ENCODE measurements at regions not wholly inside any gene's neighbourhood (a gene's known extent, or its start where the extent isn't known, plus 50 kb on each side); places are given as distances from the start of the nearest gene placed in this dataset.
"Not testable (repeated sequence)": the region's sequence is repeated elsewhere in the genome, so short reads cannot be mapped to it uniquely, and the experiment has no call there.

DNA sequence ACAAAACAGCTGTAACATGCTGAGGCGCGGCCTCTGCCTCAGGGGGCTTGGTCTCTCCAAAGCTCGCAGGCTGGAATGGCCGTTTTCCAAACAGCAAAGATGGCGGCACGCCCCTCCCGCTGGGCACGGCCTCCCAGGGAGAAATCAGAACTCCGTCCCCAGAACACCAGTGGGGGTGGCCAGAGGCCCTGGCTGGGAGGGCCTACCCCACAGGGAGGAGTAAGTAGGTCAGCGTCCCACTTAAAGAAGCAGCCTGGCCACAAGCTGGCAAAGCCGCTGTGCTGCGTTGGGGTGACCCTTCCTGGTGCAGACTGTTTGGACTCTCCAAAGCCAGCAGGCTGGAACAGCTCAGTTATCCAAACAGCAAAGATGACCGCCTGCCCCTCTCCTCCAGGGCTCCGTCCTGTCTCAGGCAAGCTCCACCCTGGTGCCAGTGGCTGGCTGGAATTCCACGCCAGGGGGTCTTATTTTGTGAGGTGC lies 862.8 kb downstream of the TRIML1 start:
- DNase-seq (ENCODE audit: low read depth, low spot score), result no peak

DNA sequence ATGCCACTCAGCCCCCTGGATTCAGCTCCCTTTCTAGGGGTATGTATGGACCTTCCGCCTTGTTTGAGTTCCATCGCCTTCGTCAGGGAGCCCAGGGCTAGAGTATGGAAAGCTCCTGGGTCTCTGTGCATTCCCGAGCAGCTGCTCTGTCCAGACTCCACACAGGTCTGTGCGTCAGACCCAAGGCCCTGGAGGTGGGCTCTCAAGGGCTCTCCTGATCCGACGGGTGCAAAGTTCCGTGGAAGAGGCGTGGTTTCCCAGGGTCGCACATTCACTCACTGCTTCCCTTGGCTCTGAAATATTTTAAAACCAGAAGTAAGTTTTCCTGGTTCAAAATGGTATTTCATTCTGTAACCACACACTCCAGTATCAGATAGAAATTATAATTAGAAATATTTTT lies 863.2 kb downstream of the TRIML1 start:
- no peak for DNase-seq (ENCODE audit: low read depth, low spot score)

DNA sequence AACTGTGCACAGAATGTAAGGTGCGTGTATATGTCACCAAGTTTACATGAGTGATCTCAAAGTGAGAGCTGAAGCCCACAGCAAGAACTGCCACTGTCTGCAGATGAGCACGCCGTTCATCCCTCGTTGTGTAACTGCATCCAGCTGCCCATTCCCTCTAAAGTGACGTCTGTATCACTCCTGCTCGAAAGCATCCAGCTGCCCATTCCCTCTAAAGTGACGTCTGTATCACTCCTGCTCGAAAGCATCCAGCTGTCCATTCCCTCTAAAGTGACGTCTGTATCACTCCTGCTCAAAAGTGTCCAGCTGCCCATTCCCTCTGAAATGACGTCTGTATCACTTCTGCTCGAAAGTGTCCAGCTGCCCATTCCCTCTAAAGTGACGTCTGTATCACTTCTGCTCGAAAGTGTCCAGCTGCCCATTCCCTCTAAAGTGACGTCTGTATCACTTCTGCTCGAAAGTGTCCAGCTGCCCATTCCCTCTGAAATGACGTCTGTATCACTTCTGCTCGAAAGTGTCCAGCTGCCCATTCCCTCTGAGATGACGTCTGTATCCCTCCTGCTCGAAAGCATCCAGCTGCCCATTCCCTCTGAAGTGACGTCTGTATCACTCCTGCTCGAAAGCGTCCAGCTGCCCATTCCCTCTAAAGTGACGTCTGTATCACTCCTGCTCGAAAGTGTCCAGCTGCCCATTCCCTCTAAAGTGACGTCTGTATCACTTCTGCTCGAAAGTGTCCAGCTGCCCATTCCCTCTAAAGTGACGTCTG lies 871.4 kb downstream of the TRIML1 start:
- not testable (repeated sequence) for DNase-seq (ENCODE audit: low read depth, low spot score)

DNA sequence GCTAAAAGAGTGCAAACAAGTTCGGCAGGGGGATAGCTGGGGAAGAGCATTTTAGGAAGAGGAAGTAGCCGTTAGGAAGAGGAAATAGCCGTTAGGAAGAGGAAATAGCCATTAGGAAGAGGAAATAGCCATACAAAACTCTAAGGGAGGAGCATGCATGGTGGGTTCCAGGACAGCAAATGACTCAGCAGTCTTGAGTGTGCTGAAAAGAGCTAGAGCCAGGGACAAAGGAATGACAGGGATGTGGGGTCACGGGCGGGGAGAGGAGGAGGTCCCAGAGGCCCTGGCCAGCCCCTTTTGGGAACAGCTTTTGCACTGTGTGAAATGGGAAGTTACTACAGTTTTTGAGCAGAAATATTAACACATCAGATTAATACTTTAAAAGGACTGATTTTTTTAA lies 882.6 kb downstream of the TRIML1 start:
- no peak for DNase-seq (ENCODE audit: low read depth, low spot score)

DNA sequence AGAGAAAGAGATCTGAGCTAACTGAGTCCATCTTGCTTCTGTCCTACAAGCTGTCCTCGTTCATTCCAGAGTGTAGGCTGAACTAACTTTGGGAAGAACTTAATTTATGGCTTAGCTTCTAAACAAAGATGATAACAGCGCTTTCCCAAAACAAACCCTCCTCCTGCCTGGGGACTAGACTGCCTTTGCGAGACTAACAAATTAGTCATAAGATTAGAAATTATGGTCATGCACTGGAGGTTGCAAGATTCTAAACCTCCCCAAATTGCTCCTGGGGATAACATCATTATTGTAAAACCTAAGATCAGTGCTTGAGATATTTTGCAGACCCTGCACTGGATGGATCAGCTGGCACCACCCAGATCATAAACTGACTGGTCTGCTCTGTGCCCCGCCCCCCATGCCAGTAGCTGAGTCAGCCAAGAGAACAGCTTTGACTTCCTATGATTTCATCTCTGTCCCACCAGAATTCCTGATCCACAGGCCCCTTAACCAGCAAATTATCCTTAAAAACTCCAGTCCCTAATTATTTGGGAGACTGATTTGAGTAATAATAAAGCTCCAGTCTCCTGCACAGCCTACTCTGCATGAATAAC lies 883.3 kb downstream of the TRIML1 start:
- DNase-seq (ENCODE audit: low read depth, low spot score), result no peak

DNA sequence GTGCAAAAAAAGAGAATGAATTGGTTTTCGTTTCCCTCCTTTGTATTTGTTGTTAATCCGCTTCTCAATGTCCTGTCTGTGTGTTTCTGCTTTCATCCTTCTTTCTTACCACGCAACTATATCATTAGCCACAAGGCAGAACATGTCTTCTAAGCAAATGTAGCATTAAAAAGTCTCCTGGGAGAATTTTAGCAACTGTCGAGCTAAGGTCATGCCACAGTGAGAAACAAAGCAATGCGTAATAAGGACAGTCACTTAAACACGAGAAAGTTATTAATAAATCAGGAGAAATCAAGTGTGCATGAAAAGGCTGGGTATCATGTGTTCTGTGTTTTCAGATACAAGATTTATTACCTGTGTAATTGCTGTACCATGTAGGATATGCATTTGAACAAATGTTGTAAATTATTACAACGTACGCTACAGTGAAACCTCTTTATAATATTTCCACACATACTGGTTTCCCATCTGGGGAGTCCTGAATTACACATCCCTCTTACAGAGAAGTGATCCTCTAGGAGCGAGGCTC lies 890.8 kb downstream of the TRIML1 start:
- DNase-seq (ENCODE audit: low read depth, low spot score), result no peak

DNA sequence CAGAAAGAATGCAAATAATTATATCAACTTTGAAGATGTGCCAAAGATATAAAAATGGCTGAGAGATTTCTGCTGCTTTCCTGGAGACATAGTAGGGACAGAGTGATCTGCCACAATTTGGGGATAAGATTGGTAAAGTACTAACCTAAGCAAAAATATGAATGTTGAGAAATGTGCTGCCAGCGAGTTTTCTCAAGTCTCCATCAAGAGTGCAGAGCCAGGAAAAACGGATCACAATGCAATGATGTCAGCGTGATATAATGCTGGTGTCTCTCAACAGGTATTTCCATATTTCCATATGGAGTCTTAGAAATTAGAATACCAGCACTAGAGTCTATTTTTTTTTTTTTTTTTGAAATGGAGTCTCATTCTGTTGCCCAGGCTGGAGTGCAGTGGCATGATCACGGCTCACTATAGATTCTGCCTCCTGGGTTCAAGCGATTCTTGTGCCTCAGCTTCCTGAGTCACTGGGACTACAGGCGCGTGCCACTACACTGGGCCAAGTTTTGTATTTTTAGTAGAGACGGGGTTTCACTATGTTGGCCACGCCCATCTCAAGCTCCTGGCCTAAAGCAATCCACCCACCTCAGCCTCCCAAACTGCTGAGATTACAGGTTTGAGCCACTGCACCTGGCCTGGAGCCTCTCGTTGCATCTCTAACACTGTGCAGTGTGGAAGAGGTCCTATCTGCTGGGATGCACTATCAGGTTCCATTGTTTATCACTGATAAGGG lies 893.5 kb downstream of the TRIML1 start:
- no peak for DNase-seq (ENCODE audit: low read depth, low spot score)

DNA sequence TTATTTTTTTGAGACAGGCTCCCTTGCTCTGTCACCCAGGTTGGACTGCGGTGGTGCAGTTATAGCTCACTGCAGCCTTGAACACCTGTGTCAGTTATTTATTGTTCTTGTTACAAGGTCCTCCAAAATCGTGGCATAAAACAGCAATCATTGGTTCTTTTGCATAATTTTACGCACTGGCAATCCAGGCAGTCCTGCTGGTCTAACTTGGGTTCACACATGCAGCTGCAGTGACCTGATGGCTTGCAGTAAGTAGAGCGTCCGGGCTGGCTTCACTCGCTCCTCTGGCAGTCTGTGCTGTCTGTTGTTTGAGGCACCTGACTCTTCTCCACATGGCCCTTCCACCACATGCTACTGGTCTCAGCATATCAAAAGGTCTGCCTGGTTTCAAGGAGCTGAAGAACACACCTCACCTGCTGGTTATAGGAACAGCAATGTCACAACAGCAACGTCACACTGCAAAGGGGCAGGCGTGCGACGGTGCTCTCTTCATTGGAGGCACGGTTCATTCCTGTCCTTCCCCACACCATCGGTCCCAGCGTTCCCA lies 894.6 kb downstream of the TRIML1 start:
- no peak for DNase-seq (ENCODE audit: low read depth, low spot score)

DNA sequence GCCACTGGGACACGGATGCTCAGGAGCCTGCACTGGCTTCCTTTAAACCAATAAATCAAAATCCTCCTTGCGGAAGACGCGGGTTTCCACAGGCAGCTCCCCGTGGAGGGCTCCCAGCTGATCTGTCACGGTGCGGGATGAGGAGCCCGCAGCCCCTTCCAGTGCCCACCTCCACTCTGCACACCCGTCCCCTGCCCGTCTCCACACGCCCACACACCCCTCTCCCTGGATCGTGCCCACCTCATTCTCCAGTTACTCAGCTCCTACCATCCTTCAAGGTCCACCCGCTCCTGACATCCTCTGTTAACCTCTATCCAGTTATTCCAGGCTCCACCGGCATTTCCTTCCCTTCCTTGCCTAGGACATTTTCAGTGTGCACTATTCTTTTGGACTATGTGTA lies 895.9 kb downstream of the TRIML1 start:
- DNase-seq (ENCODE audit: low read depth, low spot score), result no peak

DNA sequence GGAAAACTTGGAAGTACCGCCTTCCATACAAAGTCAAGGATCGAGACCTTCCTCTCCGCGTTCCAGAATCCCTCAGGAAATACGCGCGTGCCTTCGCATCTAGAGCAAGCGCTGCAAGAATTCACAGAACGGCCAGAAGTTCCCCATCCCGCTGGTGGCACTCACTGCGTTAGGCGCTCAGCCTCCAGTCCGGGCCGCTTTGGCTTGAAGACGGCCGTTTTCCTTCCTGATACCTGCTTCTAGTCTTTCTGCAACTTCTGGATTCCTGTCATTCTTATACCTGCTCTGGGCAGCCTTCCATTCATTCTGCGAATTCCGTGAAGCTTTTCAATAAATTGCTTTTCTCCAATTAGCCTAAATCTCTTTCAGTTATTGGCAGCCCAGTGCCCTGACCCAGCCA lies 896.4 kb downstream of the TRIML1 start:
- DNase-seq (ENCODE audit: low read depth, low spot score), result no peak

DNA sequence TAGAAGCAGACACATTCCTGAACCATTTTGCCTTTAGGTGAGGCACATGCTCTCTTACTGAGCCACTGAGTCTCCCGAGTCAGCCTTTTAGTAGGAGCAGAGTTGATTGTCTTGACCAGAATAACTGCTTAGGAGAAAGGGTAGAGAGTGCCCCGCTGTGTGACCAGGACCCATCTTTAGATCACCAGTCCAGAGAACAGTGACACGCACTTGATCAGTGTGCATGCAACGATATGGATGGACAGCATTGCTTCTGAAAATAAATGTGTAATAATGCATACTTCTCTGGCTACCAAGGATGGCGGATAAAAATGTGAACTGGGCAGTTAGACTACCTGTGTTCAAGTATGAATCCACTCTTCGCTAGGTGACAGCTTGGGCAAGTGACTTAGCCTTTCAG lies 897.7 kb downstream of the TRIML1 start:
- DNase-seq (ENCODE audit: low read depth, low spot score), result no peak

DNA sequence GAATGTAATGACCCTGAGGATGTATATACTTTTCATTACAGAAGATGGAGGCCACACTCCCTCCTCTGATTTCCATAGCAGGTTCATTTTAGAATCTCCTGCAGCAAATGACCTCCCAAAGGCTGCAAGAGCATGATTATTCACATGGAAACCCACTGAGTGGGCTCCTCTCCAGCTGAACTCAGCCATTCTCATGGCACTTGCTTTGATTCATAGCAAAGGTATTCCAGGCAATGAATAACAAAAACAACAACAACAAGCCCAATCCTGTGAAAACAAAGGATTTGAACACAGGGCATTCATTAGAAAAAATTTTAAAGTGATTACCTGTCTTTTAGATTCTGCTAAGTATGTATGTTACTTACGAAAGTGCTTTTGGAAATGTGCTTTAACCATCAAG lies 894.0 kb upstream of the FRG1 start:
- no peak for DNase-seq (ENCODE audit: low read depth, low spot score)

DNA sequence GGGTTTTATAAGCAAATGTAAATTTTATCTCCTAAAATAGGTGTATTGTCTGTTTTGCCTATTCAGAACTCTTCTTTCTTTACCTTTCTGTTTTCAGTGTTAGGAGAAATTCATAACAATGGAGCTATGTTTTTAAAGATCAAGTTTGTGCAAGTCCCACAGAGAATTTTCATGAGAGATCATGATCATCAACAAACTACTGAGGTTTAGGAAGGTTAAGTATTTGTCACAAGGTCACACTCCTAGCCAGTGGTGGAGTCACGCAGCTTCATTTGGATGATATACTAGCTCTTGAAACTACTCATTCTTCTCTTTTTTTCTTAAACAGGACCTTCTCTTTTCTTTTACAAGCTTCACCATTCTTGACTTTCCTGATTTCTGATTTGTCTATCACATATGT lies 892.6 kb upstream of the FRG1 start:
- DNase-seq (ENCODE audit: low read depth, low spot score), result no peak

DNA sequence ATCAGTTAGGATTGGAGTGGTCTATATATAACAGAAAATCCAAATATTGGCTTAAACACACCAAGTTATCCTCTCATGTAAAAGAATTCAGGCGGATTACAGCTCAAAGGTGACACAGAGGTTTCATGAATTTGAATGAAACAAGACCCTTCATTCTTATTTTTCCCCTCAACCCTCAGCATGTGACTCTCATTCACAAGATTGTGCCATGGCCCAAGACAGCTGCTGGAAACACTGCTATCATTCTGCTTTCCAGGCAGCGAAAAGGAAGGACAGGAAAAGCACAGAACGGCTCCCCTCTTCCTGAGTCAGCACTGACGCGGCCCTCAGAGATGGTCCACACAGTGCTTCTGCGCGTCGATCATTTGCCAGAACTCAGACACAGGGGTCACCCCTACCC lies 891.0 kb upstream of the FRG1 start:
- no peak for DNase-seq (ENCODE audit: low read depth, low spot score)

DNA sequence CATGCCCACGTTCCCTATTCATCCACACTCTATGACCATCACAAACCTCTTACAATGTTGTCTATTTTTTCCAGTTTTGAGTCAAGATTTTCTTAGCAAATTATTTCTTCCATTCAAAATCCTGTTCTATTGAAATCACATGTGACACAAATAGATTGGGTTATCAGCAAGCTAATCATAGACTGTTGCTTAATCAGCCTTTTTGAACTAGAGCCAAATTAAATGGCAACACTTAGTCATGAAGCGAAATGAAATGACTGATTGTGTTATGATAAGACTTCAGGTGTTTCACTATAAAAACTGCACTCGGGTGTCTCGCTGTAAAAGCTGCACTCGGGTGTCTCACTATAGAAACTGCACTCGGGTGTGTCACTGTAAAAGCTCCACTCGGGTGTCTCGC lies 890.0 kb upstream of the FRG1 start:
- no peak for DNase-seq (ENCODE audit: low read depth, low spot score)

DNA sequence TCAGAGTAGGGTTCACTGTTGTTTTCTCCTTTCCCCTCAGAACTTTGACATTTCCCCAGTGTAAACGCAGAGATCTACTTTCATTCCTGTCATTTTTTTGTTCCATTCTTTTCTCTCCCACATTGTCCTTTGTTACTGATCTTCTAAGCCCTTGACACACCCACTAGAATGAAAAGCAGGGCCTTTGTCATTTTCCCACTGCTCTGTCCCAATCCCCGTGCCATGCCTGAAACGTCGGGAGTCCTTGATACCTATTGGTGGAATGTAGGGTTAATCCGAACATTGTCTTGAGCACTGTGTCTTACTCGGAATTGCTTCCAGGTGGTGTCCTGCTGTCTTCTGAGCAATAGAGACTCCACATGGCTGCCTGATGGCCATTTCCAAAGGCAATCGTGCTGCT lies 887.1 kb upstream of the FRG1 start:
- no peak for DNase-seq (ENCODE audit: low read depth, low spot score)

DNA sequence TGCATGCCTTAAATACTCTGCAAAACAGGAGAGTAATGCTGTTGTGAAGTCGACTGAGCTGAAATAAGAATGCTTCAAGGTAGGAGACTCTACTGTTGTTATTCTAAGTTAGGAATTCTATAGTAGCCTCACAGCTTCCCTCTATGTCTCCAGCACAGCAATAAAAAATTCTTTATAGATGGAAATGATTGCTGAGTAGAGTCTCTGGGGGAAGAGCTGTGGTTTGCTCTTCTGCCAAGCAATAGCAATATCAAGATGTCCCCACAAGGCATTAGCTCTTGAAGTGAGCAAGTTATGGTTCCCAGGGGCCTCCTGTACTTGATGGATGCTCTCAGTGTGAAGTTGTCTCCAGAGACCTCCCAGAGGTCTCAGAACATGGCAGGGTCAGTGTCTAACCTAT lies 880.6 kb upstream of the FRG1 start:
- DNase-seq (ENCODE audit: low read depth, low spot score), result no peak

DNA sequence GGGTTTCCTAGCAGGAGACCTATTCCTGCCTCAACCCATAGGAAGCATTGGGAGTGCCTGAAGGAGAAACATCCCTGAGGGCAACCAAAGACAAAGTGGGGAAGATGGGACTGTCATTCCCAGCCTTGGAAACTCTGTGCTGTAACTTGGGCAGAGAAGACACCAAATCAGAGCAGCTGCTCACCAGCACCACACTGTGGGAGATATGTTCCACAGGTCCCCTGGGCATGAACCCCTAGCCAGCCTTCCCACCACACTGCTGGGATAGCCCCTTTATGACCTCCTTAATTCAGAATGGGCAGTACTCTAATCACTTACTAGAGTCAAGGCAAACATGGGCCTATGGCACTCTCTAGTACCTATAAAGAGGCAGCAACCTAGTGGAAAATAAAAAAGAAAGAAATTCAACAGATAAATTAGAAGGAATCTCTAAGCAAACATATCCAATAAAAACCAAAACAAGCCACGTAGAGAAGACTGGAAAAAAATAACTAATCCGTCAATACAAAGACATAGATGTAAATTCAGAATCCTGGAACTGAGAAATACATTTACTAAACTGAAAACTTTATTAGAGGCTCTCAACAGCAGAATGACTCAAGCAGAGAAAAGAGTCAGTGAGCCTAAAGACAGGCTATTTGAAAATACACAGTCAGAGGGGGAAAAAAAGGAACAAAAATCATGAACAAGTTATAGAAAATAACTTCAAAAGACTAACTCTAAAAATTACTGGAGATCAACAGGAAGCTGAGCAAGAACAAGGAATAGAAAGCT lies 878.4 kb upstream of the FRG1 start:
- DNase-seq (ENCODE audit: low read depth, low spot score), result no peak

DNA sequence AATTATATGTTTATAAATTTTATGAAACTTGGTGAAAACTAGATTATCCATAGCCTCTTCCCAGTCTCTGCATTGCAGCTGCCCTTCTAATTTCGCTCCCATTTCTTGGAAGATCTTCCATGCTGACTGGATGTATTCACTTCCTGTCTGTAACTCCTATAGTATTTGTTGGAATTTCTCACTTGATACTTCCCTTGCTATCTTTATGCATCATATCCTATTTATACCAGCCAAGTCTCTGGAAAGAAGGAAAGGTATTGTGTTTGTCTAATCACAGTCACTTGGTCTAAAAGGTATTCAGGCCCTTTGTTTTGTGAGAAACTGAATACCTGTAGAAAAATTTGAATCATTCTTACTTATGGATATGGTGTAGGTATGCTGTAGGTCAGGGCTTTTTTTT lies 870.9 kb upstream of the FRG1 start:
- no peak for DNase-seq (ENCODE audit: low read depth, low spot score)

DNA sequence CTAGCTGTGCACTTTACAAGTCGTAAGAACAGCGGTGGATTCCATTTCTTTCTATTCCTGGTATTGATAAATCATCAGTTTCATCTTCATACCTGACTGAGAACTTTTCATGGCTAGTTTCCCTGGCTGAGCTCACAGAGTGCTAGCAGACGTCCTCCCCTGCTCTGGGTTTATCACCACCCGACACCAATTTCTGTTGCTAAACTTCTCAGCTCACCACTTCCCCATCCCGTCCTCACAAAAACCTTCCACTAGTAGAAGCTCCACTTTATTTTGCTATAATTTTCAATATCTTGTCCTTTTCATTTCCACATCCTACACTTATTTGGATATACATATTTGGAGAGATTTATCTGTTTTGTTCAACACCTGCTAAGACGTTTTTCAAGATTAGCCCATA lies 869.4 kb upstream of the FRG1 start:
- no peak for DNase-seq (ENCODE audit: low read depth, low spot score)

DNA sequence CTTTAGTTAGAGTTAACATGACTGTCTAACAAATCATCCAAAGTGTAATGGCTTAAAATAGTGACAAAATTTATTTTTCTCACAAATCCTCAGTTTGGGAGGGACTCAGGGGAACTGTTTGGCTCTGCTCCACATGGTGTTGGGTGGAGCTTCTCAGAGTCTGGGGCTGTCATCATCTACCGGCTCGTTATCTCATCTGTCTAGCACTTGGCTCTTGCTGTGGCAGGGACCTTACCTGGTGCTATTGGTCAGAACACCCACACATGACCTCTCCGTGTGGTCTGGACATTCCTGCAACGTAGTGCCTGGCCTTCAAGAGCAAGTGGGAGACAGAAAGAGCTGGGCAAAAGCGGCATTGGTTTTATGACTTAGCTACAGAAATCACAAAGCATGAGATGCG lies 866.9 kb upstream of the FRG1 start:
- no peak for DNase-seq (ENCODE audit: low read depth, low spot score)
